ENCODE measurements at regions not wholly inside any gene's neighbourhood (a gene's known extent, or its start where the extent isn't known, plus 50 kb on each side); places are given as distances from the start of the nearest gene placed in this dataset.
"Not testable (repeated sequence)": the region's sequence is repeated elsewhere in the genome, so short reads cannot be mapped to it uniquely, and the experiment has no call there.

DNA sequence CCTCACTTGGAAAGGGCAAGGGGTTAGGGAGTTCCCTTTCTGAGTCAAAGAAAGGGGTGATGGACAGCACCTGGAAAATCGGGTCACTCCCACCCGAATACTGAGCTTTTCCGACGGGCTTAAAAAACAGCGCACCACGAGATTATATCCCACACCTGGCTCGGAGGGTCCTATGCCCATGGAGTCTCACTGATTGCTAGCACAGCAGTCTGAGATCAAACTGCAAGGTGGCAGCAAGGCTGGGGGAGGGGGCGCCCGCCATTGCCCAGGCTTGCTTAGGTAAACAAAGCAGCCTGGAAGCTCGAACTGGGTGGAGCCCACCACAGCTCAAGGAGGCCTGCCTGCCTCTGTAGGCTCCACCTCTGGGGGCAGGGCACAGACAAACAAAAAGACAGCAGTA is 336.0 kb upstream of the NMUR2 start:
- TF ChIP-seq, protein P1, sequence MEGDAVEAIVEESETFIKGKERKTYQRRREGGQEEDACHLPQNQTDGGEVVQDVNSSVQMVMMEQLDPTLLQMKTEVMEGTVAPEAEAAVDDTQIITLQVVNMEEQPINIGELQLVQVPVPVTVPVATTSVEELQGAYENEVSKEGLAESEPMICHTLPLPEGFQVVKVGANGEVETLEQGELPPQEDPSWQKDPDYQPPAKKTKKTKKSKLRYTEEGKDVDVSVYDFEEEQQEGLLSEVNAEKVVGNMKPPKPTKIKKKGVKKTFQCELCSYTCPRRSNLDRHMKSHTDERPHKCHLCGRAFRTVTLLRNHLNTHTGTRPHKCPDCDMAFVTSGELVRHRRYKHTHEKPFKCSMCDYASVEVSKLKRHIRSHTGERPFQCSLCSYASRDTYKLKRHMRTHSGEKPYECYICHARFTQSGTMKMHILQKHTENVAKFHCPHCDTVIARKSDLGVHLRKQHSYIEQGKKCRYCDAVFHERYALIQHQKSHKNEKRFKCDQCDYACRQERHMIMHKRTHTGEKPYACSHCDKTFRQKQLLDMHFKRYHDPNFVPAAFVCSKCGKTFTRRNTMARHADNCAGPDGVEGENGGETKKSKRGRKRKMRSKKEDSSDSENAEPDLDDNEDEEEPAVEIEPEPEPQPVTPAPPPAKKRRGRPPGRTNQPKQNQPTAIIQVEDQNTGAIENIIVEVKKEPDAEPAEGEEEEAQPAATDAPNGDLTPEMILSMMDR (IDR thresholded peaks at IDR 0.05): not testable (repeated sequence)
- not testable (repeated sequence) for TF ChIP-seq POLR2A (IDR thresholded peaks at IDR 0.05)
